K562 (cell line): ENCODE measurements at regions not wholly inside any gene's neighbourhood (a gene's known extent, or its start where the extent isn't known, plus 50 kb on each side); places are given as distances from the start of the nearest gene placed in this dataset.

Source experiments
- ATAC-seq: fragments of 200-7000 bp; cut with Tn5 transposase; 3 replicates; pipeline ENCODE4 v1.9.1; 2020; ENCODE audit warnings: moderate library complexity
- BruUV-seq: library from RNA; stranded (reverse); fragments of 400-500 nt; replicated peaks from 2 replicates; lab custom pipeline; 2021; lab: Mats Ljungman, UMichigan
- CTCF ChIA-PET: fragments of 300-600 bp; formaldehyde crosslinking; extraction: SDS; loops from one replicate; lab custom pipeline; 2021; ENCODE audit warnings: low intra/inter-chr PET ratio; lab: Yijun Ruan, JAX
- POLR2A ChIA-PET: fragments of 300-600, 350-650 bp; sonication (Branson Sonifier 250); formaldehyde crosslinking; extraction: SDS; loops from one replicate; lab custom pipeline; 2021; ENCODE audit warnings: antibody characterized with exemption, inconsistent platforms; lab: Yijun Ruan, JAX
- DNase-seq, 4 experiments: peaks; one replicate each; pipeline versions ENCODE4 v3.0.0 to v3.0.0-alpha.2; 2011 to 2018; ENCODE audit warnings: low spot score in 3 of 4, mixed read lengths in 3 of 4; ENCODE audit errors: extremely low read depth in 1 of 4
- FAIRE-seq: peaks from 2 replicates; lab custom pipeline; 2011; peaks lifted over from hg19 to GRCh38; lab: Jason Lieb, UNC
- H2AFZ ChIP-seq: 2 replicates; pipeline ENCODE4 v1.6.0; 2011; ENCODE audit warnings: low read depth, low read length, control low read depth, inconsistent platforms
- H3K27ac ChIP-seq: fragments of 200-600 bp; 3 replicates; pipeline ENCODE4 v1.8.0; 2011; ENCODE audit warnings: low read depth, mild to moderate bottlenecking, control low read depth, inconsistent platforms, low read length, moderate library complexity, mixed read lengths; ENCODE audit errors: extremely low read depth
- H3K27me3 ChIP-seq, 2 experiments: fragments of 300-600 bp in 1 of 2; 2 replicates in 1 of 2; 3 replicates in 1 of 2; pipeline versions ENCODE4 v1.6.0 to v1.8.0; 2011; ENCODE audit warnings: inconsistent platforms in 2 of 2, low read length in 2 of 2, mild to moderate bottlenecking in 1 of 2, mixed read lengths in 1 of 2, moderate library complexity in 1 of 2; ENCODE audit not compliant: control insufficient read depth in 2 of 2, insufficient read depth in 2 of 2
- H3K36me3 ChIP-seq: fragments of 300-600 bp; 3 replicates; pipeline ENCODE4 v1.8.0; 2011; ENCODE audit warnings: mild to moderate bottlenecking, low read length, inconsistent platforms; ENCODE audit not compliant: control insufficient read depth, insufficient read depth
- H3K4me1 ChIP-seq, 2 experiments: fragments of 200-600 bp in 1 of 2; replicated peaks in 1 of 2; 2 replicates in 1 of 2; 3 replicates in 1 of 2; pipeline versions ENCODE4 v1.5.1 to v1.8.0; 2011; ENCODE audit warnings: inconsistent platforms in 2 of 2, low read length in 2 of 2, mild to moderate bottlenecking in 1 of 2, mixed read lengths in 1 of 2, moderate library complexity in 1 of 2; ENCODE audit not compliant: control insufficient read depth in 2 of 2, insufficient read depth in 2 of 2
- H3K4me2 ChIP-seq: 2 replicates; pipeline ENCODE4 v1.6.1; 2011; ENCODE audit warnings: low read length, control low read depth, inconsistent platforms, mixed read lengths; ENCODE audit not compliant: insufficient read depth
- H3K4me3 ChIP-seq: fragments of 200-600 bp; sonication (generic), shearing (Covaris generic); 2 replicates; pipeline ENCODE4 v1.5.1; 2016; ENCODE audit warnings: control low read depth, inconsistent platforms
- H3K79me2 ChIP-seq: fragments of 200-600 bp; 3 replicates; pipeline ENCODE4 v1.8.0; 2011; ENCODE audit warnings: low read length, inconsistent platforms; ENCODE audit not compliant: control insufficient read depth, insufficient read depth
- H3K9ac ChIP-seq, 2 experiments: 2 replicates each; pipeline versions ENCODE4 v1.6.0 to v1.6.1; 2011; ENCODE audit warnings: low read depth in 2 of 2, low read length in 2 of 2, control low read depth in 1 of 2, inconsistent platforms in 1 of 2, mild to moderate bottlenecking in 1 of 2, mixed read lengths in 1 of 2; ENCODE audit not compliant: insufficient read depth in 1 of 2
- H3K9me1 ChIP-seq: one replicate; pipeline ENCODE4 v1.6.0; 2011; ENCODE audit warnings: inconsistent platforms, mild to moderate bottlenecking, low read length, moderate library complexity; ENCODE audit not compliant: control insufficient read depth, insufficient read depth
- H3K9me3 ChIP-seq: replicated peaks from 2 replicates; pipeline ENCODE4 v1.5.1; 2011; ENCODE audit warnings: low read depth, low read length, inconsistent platforms; ENCODE audit not compliant: control insufficient read depth, insufficient read depth
- H4K20me1 ChIP-seq: replicated peaks from 2 replicates; pipeline ENCODE4 v1.6.1; 2011; ENCODE audit warnings: low read length, inconsistent platforms, mixed read lengths; ENCODE audit not compliant: control insufficient read depth, insufficient read depth
- BACH1 ChIP-seq: fragments of 200-800 bp; sonication (Bioruptor generic); IDR thresholded peaks from 2 replicates; pipeline ENCODE4 v1.6.1; 2016; ENCODE audit warnings: missing genetic modification characterization, missing compliant biosample characterization
- CBFA2T2 ChIP-seq: fragments of 450-650 bp; conservative IDR thresholded peaks from 2 replicates; pipeline ENCODE4 v1.6.1; 2017; ENCODE audit warnings: mild to moderate bottlenecking
- CBFB ChIP-seq: sonication (generic); formaldehyde crosslinking; IDR thresholded peaks from 2 replicates; pipeline ENCODE4 v1.4.0; 2020; ENCODE audit warnings: mild to moderate bottlenecking, missing genetic modification reagents
- FOSL1 ChIP-seq: fragments of 200-800 bp; sonication (Bioruptor generic); conservative IDR thresholded peaks from 2 replicates; pipeline ENCODE4 v1.6.1; 2016; ENCODE audit warnings: missing genetic modification characterization, missing compliant biosample characterization
- HDAC3 ChIP-seq: fragments of 450-650 bp; IDR thresholded peaks from 2 replicates; pipeline ENCODE4 v1.6.1; 2018; ENCODE audit warnings: borderline replicate concordance, mild to moderate bottlenecking, moderate library complexity; ENCODE audit not compliant: partially characterized antibody
- HDAC6 ChIP-seq: IDR thresholded peaks from 2 replicates; pipeline ENCODE4 v1.6.1; 2012; ENCODE audit warnings: low read depth, mild to moderate bottlenecking, control low read depth, inconsistent platforms, low read length, moderate library complexity
- MAFF ChIP-seq: IDR thresholded peaks from 2 replicates; pipeline ENCODE4 v1.6.1; 2012; ENCODE audit warnings: low read length, improper control_type of control experiment
- MNT ChIP-seq, 2 experiments: fragments of 450-650 bp; conservative IDR thresholded peaks; 2 replicates each; pipeline ENCODE4 v1.6.1; 2017; ENCODE audit warnings: mild to moderate bottlenecking in 2 of 2, moderate library complexity in 2 of 2
- NFXL1 ChIP-seq: fragments of 450-650 bp; formaldehyde crosslinking; IDR thresholded peaks from 2 replicates; pipeline ENCODE4 v1.4.0; 2021; ENCODE audit warnings: mild to moderate bottlenecking
- POU5F1 ChIP-seq: fragments of 150-350 bp; IDR thresholded peaks from 2 replicates; pipeline ENCODE4 v1.6.1; 2014; ENCODE audit warnings: borderline replicate concordance, low read length, low read depth, mild to moderate bottlenecking; ENCODE audit not compliant: partially characterized antibody
- SMARCC2 ChIP-seq: fragments of 450-650 bp; IDR thresholded peaks from 2 replicates; pipeline ENCODE4 v1.6.1; 2017; ENCODE audit warnings: antibody characterized with exemption, moderate library complexity, mild to moderate bottlenecking, low read depth
- SNIP1 ChIP-seq: fragments of 450-650 bp; IDR thresholded peaks from 2 replicates; pipeline ENCODE4 v1.7.1; 2017; ENCODE audit warnings: low read depth, mild to moderate bottlenecking
- STAT5A ChIP-seq: IDR thresholded peaks from 2 replicates; pipeline ENCODE4 v1.6.1; 2012; ENCODE audit warnings: low read length, inconsistent platforms, borderline replicate concordance
- SUPT5H ChIP-seq: fragments of 450-650 bp; IDR thresholded peaks from 2 replicates; pipeline ENCODE4 v1.6.1; 2016
- ZNF121 ChIP-seq: sonication (generic); formaldehyde crosslinking; conservative IDR thresholded peaks from 2 replicates; pipeline ENCODE4 v1.8.0; 2022; ENCODE audit warnings: missing genetic modification reagents
- ZNF282 ChIP-seq: sonication (generic); formaldehyde crosslinking; IDR thresholded peaks from 2 replicates; pipeline ENCODE4 v1.8.1; 2023; ENCODE audit warnings: missing genetic modification reagents
- ZNF766 ChIP-seq: fragments of 200-800 bp; sonication (Bioruptor generic); conservative IDR thresholded peaks from 2 replicates; pipeline ENCODE4 v1.6.1; 2016; ENCODE audit warnings: missing genetic modification characterization, missing compliant biosample characterization
- WGBS: fragments of 100-300 bp; shearing (Covaris generic); methylation state at CpG from one replicate; pipeline ENCODE4 v1.1.6; 2016; ENCODE audit warnings: low coverage, mixed read lengths; ENCODE audit not compliant: insufficient coverage; ENCODE audit errors: missing lambda C conversion rate; 5-methylcytosine and 5-hydroxymethylcytosine counted together
- in situ Hi-C: fragments of 300-500 bp; cut with MboI; formaldehyde crosslinking; loops from 4 replicates; pipeline ENCODE4 v1.15.0; 2018; ENCODE audit warnings: inconsistent platforms, mixed read lengths
- intact Hi-C: fragments of 100-400 bp; cut with micrococcal nuclease; formaldehyde crosslinking; loops from 2 replicates; pipeline ENCODE4 v1.14.2; 2022

GRCh38 chr16:64406770-64407181, 715.1 kb downstream of the CDH11 start:
- no peak overlapping the region for H3K4me2 ChIP-seq
- no peaks in the 10 kb centered on the region for H3K9me3 ChIP-seq
- WGBS: 0% methylated on average over 4 of the region's 4 CpGs
- ATAC-seq (no peak), FAIRE-seq (no peak), DNase-seq (no peak)
- H3K9me1 ChIP-seq: no peaks in the 10 kb centered on the region
- in situ Hi-C loops: no loop called here
- H3K4me3 ChIP-seq: no peak overlapping the region
- H3K36me3 ChIP-seq: no peaks in the 10 kb centered on the region
- no peaks in the 10 kb centered on the region for H3K27me3 ChIP-seq
- no peak for TF ChIP-seq STAT5A
- TF ChIP-seq SUPT5H: no peak
- intact Hi-C loops: no loop called here
- H2AFZ ChIP-seq: no peak overlapping the region
- BruUV-seq: no TSS peak
- no peaks in the 10 kb centered on the region for H3K79me2 ChIP-seq
- no peak overlapping the region for H3K9ac ChIP-seq
- H3K27ac ChIP-seq: no peak overlapping the region
- H4K20me1 ChIP-seq: no peaks in the 10 kb centered on the region
- ChIA-PET CTCF (no interaction called here), POLR2A (no interaction called here)
- H3K4me1 ChIP-seq: no peaks in the 10 kb centered on the region

- CTCF ChIA-PET: no interaction called here
- BruUV-seq: no TSS peak
- POLR2A ChIA-PET: no interaction called here
- TF ChIP-seq FOSL1 (tag): no peak
- no peak for TF ChIP-seq POU5F1
- TF ChIP-seq HDAC6: no peak
- TF ChIP-seq ZNF121 (CRISPR knock-in tag): no peak
- TF ChIP-seq SMARCC2: no peak
- TF ChIP-seq ZNF282 (CRISPR knock-in tag): no peak
- TF ChIP-seq NFXL1 (CRISPR knock-in tag): no peak
- no peak for TF ChIP-seq HDAC3
- no peak for TF ChIP-seq CBFB (CRISPR knock-in tag)
- TF ChIP-seq BACH1: no peak
- no peak for TF ChIP-seq SNIP1
- TF ChIP-seq MNT (conservative IDR thresholded peaks at IDR 0.05): no peak
- TF ChIP-seq MAFF: no peak
- no peak for TF ChIP-seq CBFA2T2
- TF ChIP-seq ZNF766 (CRISPR knock-in tag): no peak
Observed at GRCh38 chr16:64403352-64403751, 718.5 kb downstream of the CDH11 start.

More at GRCh38 chr16:64403352-64403751, 718.5 kb downstream of the CDH11 start:
- H3K4me2 ChIP-seq: no peak overlapping the region
- H3K4me1 ChIP-seq: no peaks in the 10 kb centered on the region
- H3K9me3 ChIP-seq: no peaks in the 10 kb centered on the region
- no peak overlapping the region for H3K9ac ChIP-seq
- DNase-seq: no peak
- H3K27ac ChIP-seq: no peak overlapping the region
- H3K27me3 ChIP-seq: no peaks in the 10 kb centered on the region
- intact Hi-C loops (no loop called here), in situ Hi-C loops (no loop called here)
- no peaks in the 10 kb centered on the region for H3K36me3 ChIP-seq
- 0% methylated on average over 1 of the region's 1 CpG for whole genome bisulfite sequencing
- no peaks in the 10 kb centered on the region for H4K20me1 ChIP-seq
- no peaks in the 10 kb centered on the region for H3K9me1 ChIP-seq
- H2AFZ ChIP-seq: no peak overlapping the region
- H3K4me3 ChIP-seq: no peak overlapping the region
- no peak for ATAC-seq
- no peaks in the 10 kb centered on the region for H3K79me2 ChIP-seq
- no peak for FAIRE-seq
